LNCAP (cell line): ENCODE measurements at regions not wholly inside any gene's neighbourhood (a gene's known extent, or its start where the extent isn't known, plus 50 kb on each side); places are given as distances from the start of the nearest gene placed in this dataset.

Source experiments
- TF ChIP-seq, protein P1 (sequence below): fragments of 450-650 bp; IDR thresholded peaks from 2 replicates; pipeline ENCODE4 v1.5.1; 2017; ENCODE audit warnings: mild to moderate bottlenecking

- TF ChIP-seq, protein P1, sequence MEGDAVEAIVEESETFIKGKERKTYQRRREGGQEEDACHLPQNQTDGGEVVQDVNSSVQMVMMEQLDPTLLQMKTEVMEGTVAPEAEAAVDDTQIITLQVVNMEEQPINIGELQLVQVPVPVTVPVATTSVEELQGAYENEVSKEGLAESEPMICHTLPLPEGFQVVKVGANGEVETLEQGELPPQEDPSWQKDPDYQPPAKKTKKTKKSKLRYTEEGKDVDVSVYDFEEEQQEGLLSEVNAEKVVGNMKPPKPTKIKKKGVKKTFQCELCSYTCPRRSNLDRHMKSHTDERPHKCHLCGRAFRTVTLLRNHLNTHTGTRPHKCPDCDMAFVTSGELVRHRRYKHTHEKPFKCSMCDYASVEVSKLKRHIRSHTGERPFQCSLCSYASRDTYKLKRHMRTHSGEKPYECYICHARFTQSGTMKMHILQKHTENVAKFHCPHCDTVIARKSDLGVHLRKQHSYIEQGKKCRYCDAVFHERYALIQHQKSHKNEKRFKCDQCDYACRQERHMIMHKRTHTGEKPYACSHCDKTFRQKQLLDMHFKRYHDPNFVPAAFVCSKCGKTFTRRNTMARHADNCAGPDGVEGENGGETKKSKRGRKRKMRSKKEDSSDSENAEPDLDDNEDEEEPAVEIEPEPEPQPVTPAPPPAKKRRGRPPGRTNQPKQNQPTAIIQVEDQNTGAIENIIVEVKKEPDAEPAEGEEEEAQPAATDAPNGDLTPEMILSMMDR = no peak
Measured at GRCh38 chr7:153130052-153130451, 370.5 kb downstream of the ACTR3B start.

- TF ChIP-seq, protein P1 = no peak
Measured at GRCh38 chr7:153151766-153152165, 392.2 kb downstream of the ACTR3B start.

DNA sequence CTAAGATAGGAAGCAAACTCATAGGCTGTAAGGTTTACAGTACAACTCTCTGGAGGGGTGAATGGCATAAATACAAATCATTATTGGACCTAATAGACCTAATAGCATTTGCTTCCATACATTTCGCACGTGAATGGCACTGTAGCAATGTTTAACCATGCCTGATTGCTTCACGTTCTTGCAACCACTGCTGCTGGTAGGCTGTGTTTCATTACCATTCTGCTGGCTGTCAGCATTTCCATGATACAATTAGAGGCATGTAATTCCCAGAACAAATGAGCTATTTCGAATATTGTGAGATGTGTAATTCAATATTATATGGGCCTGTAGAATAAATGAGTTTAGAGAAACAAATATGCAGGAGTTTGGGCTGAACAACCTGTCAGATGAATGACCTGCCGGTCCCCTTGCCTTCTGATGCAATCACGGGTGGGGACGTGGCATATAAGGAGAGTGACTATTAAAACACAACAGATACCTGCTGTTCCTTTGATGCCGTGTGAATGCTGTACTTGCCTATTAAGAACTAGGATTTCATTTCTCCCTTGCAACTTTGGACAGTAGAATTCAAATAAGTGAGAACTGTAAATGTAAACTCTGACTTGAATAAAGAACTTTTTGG is 393.4 kb downstream of the ACTR3B start:
- TF ChIP-seq, protein P1 = no peak

DNA sequence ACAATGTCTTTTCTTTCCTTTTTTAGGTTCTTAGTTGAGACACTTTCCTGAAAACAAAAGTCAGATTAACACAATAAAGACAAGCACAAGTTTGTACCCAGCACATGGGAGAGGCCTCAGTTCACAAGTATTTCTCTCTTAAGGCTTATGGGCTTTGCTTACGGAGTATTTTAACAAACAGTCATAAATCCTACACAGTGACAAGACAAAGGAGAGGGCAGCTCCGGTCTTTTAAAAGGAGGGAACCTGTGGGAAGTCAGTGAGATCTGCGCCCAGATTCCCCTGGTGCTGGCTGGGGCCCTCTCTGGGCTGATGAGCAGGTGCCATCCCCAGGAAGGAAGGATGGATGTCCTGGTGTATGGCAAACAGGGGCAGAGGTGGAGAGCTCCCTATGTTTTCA is 398.6 kb downstream of the ACTR3B start:
- TF ChIP-seq, protein P1 = no peak

DNA sequence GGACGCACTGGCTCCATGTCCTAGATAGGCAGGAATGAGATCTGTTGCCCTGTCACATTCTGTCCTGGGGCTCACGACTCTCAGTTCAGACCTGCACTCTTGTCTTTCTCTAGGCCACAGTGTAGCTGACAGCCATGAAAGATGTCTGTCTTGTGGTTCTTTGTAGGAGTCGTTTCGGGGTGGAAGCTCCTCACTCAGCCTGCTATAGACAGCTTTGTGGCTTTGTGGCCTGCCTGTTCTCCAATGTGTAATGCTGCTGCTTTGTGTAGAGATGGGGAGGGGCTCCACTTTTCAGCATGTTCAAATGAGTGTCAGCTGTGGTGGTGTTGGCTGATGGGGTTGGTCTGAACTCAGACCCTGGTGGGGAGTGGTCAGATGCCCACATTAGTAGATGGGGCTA is 410.7 kb downstream of the ACTR3B start:
- TF ChIP-seq, protein P1 = no peak

DNA sequence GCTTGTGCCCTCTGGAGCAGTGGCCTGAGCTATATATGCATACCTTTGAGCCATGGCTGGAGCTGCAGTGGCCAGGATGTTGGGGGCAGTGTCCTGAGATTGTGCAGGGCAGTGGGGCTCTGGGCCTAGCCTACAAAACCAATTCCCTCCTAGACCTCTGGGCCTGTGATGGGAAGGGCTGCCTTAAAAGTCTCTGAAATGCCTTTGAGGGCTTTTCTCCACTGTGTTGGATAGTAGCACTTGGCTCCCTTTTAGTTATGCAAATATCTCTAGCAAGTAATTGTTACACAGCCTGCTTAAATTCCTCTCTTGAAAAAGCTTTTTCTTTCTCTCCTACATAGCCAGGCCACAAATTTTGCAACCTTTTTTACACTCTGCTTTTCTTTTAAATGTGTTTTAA is 426.4 kb downstream of the ACTR3B start:
- TF ChIP-seq, protein P1 = no peak

GRCh38 chr7:153188161-153188560 is 428.6 kb downstream of the ACTR3B start:
- TF ChIP-seq, protein P1 = no peak

GRCh38 chr7:153188630-153189029 is 429.1 kb downstream of the ACTR3B start:
- TF ChIP-seq, protein P1 = no peak
